GM13977 (cell line): ENCODE measurements at regions not wholly inside any gene's neighbourhood (a gene's known extent, or its start where the extent isn't known, plus 50 kb on each side); places are given as distances from the start of the nearest gene placed in this dataset.

Experiments used
- DNase-seq: peaks from one replicate; pipeline ENCODE4 v3.0.0; 2012; ENCODE audit warnings: low spot score
- in situ Hi-C: fragments of 300-500 bp; cut with MboI; formaldehyde crosslinking; loops from one replicate; pipeline ENCODE4 v1.12.0; 2022; ENCODE audit warnings: low sequenced_read_pairs, low pct_unique_long_range_greater_than_20kb, mixed read lengths, inconsistent platforms; ENCODE audit not compliant: unreplicated experiment
- TF ChIP-seq, protein P1 (sequence below): IDR thresholded peaks from 2 replicates; pipeline ENCODE4 v1.5.1; 2012; ENCODE audit warnings: mild to moderate bottlenecking, control low read depth; ENCODE audit not compliant: insufficient read depth; ENCODE audit errors: extremely low read depth, missing control alignments

DNA sequence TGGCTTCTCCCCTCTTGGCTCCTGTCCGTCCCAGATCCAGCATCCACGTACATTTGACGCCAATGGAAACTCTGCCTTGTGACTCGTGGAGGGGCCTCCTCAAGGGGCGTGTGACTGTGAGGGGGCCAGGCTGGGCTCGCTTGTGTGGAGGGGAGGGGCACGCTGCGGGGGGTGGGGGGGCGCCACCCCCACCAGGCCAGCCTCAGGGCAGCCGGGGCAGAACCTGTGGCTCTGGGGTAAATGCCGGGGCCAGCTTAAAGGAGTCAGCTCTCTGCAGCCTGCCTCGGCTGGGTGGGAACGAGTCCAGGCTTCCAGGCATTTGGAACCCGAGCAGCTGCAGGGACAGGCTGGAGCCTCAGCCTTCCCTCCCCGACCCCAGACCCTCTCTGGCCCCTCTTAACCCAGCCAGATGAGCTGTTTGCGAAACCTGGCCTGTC is 94.1 kb downstream of the SIK1 start:
- TF ChIP-seq, protein P1, sequence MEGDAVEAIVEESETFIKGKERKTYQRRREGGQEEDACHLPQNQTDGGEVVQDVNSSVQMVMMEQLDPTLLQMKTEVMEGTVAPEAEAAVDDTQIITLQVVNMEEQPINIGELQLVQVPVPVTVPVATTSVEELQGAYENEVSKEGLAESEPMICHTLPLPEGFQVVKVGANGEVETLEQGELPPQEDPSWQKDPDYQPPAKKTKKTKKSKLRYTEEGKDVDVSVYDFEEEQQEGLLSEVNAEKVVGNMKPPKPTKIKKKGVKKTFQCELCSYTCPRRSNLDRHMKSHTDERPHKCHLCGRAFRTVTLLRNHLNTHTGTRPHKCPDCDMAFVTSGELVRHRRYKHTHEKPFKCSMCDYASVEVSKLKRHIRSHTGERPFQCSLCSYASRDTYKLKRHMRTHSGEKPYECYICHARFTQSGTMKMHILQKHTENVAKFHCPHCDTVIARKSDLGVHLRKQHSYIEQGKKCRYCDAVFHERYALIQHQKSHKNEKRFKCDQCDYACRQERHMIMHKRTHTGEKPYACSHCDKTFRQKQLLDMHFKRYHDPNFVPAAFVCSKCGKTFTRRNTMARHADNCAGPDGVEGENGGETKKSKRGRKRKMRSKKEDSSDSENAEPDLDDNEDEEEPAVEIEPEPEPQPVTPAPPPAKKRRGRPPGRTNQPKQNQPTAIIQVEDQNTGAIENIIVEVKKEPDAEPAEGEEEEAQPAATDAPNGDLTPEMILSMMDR: no peak
- in situ Hi-C loops: no loop called here
- DNase-seq: no peak

DNA sequence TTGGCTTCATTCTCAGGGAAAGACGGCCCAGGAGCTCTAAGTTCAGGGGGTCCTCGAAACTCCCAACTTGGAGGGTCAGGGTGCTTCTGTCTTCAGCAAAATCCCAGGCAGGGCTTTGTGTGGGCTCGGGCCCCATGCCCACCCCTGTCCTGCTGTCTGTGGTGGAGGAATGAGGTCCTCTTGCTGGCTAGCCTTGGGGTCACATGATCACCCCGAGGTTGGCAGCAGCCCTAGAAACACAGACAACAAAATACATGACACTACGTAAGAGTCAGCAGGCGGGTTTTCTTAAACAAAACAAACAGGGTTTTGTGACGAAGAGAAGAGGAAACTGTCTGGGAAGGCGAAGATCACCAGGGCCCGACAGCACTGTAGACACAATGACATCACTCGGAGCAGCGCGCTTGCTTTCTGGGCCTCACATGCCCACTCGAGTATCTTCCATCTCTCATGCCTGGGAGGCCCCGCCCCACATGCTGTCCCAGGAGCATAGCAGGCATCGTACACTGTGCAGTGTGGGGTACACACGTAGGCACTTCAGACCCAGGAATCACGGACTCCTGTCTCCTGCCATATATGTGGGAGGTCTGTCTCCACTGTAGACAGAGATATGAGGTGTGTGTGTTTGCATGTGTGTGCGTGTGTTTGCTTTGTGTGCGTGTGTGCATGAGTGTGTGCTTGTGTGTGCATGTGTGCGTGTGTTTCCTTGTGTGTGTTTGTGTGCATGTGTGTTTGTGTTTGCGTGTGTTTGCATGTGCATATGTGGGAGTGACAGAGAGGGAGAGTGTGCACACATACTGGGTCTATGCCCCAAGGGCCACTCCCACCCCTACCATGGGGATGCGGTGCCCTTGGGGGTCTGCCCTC is 94.7 kb downstream of the SIK1 start:
- in situ Hi-C loops: no loop called here
- DNase-seq: no peak
- TF ChIP-seq, protein P1: no peak

DNA sequence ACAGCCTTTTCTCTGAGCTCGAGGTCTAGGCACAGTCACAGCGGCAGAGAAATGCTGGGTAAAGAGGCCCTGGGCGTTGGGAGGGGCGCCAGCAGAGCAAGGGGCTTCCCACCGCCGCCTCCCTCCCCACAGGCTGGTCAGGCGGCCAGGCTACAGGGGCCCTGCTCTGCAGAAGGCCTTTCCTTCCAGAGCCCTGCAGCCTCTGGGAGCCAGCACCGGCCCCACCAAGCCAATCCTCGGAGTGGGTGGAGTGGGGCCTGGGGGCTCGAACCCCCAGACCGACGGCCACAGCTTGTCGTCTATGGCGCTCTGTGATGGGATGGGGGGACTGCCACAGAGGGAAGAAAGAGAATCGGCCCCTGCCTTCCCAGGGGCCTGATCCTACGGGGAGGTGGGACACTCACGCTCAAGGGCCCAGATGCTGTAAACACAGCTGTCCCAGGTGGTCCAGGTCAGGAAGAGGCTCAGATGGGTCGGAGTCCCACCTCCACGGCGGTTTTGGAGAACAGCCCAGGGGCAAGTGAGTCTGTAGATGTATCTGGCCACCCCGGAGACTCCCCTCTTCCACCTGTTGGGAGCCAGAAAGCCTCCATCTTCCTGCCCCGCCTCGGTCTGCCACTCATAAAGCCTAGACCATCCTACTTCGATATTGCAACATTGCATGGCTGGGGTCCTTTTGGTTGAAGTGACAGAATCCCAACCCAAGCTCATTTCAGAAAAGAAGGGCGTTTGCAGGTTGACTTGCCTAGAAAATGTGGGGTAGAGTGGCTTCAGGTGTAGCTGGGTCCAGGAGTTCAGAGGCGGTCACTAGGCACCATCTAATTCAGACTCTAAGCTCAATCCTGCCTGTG is 95.6 kb downstream of the SIK1 start:
- TF ChIP-seq, protein P1: no peak
- in situ Hi-C loops: no loop called here

DNA sequence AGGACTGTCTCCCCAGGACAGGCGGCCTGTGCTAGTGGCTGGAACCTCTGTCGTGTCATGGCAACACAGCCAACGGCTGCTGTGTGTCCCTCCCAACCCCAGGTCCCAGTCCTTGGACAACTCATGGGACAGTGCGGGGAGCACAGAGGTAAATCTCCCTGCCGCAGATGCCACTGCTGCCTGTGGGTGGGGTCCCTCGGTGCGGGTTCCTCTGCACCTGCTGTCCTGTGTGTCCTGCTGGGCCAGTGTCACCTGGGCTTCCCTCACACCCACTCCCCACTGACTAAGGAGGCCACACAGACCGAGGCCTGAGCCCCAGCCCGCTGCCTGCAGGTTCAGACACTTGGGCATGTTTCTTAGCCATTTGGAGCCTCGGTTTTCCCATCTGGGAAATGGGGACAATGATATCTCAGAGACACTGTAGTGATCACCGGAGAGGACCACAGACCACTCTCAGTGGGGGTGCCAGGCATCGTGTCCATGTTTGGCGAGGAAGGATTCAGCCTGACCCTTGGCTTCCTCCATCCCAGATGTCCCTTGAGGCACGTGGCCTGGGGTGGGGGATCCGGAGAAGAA is 96.5 kb downstream of the SIK1 start:
- TF ChIP-seq, protein P1: no peak
- in situ Hi-C loops: no loop called here

More for the DNA sequence above, 95.6 kb downstream of the SIK1 start:
- DNase-seq: no peak

DNA sequence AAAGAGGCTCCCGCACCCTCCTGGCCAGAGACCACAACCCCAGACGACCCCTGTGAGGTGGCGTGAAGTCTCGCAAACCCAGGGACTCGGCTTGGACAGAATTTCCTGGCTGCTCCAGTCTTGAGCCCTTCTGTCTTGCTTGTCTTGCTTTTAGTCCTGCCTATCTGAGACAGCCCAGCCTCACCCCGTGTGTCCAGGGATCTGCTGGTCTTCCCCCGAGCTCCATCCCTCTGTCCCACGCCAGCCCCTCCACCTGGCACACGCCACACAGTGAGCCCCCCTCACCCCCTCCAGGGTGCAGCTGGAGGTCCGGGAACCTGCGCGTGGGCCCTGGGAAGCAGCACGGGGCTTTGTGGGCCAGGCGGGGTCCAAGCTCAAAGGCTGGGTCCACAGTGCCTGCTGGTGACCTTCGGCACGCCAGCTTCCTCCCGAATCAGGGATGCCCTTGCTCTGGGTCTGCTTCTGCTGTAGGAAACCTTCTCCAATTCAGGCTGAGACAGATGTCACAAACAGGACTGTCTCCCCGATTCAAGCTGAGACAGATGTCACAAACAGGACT is 97.1 kb downstream of the SIK1 start:
- no peak for DNase-seq
- in situ Hi-C loops: no loop called here
- TF ChIP-seq, protein P1: no peak

More for the DNA sequence above, 96.5 kb downstream of the SIK1 start:
- no peak for DNase-seq

DNA sequence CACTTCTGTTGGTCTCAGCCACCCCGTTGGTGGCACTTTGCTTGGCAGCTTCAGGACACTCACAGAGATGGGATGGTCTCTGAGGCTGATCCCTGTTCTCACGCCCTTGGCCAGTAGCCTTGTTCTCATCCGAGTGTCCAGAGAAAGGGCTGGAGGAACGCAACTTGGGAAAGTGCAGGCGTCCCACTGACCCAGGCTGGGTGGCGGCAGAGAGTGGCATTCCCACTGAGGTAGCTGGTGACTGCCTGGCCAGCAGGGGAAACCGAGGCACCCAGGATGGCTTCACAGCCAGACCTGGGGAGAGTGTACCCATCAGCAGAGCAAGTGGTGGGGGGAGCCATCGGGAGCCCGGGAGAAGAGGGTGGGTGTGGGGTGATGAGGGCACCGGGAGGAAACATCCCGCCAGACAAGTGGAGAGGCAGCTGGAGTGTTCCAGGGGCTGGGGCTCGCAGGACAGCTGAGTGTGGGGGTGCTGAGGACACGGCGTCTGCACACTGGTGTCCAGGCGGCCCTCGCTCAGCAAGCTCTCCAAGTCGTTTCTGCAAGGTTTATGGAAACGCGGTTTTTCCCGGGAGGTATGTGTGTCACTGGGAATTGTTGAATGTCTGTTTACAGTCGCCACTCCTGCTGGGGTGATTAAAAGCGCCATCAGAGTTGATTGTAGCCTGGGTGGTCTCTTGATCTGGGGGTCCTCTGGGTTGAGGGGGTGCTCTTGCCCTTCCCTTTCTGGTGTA is 97.8 kb downstream of the SIK1 start:
- TF ChIP-seq, protein P1: no peak
- in situ Hi-C loops: no loop called here
- DNase-seq: no peak
